ENCODE measurements at regions not wholly inside any gene's neighbourhood (a gene's known extent, or its start where the extent isn't known, plus 50 kb on each side); places are given as distances from the start of the nearest gene placed in this dataset.

DNA sequence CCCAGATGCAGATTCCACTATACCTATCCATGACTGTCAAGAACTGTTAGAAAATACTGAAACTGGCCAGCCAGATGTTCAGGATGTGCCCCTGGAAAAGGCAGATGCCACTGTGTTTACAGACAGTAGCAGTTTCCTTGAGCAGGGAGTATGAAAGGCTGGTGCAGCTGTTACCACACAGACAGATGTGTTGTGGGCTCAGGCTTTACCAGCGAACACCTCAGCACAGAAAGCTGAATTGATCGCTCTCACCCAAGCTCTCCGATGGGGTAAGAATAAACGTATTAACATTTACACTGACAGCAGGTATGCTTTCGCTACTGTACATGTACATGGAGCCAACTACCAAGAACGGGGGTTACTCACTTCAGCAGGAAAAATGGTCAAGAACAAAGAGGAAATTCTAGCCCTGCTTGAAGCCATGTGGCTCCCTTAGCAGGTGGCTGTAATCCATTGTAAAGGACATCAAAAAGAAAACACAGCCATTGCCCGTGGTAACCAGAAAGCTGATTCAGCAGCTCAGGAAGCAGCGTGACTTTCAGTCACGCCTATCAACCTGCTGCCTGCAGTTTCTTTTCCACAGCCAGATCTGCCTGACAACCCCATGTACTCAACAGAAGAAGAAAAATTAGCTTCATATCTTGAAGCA lies 459.7 kb upstream of the HTR1E start:
- Histone ChIP-seq H3T11ph (ENCODE audit: low read length) (no peak overlapping the region), H4K5ac (ENCODE audit: insufficient read length, low read depth, low read length) (no peak overlapping the region), H3K79me1 (ENCODE audit: insufficient read depth, low read depth, low read length, poor library complexity, severe bottlenecking) (no peaks in the 10 kb centered on the region), H2AK5ac (ENCODE audit: insufficient read length, low read length) (no peak overlapping the region), H2BK5ac (ENCODE audit: insufficient read length, low read length) (no peak overlapping the region), H2BK15ac (ENCODE audit: low read depth, low read length) (no peak overlapping the region), H4K91ac (ENCODE audit: insufficient read length, low read depth, low read length) (no peak overlapping the region), H3K4ac (ENCODE audit: low read depth, low read length) (no peak overlapping the region), H3K4me1 (ENCODE audit: insufficient read depth, low read length) (no peaks in the 10 kb centered on the region), H4K20me1 (ENCODE audit: control insufficient read depth, insufficient read depth, insufficient read length) (no peaks in the 10 kb centered on the region), H2AFZ (ENCODE audit: low read length) (no peak overlapping the region), H2BK20ac (ENCODE audit: low read depth, low read length, poor library complexity, severe bottlenecking) (no peak overlapping the region), H4K8ac (replicated peaks; ENCODE audit: insufficient read length, low read depth, low read length) (no peak overlapping the region), H3K56ac (ENCODE audit: insufficient read length, low read depth, low read length) (no peak overlapping the region), H3K23me2 (ENCODE audit: insufficient read length, low read depth, low read length, poor library complexity, severe bottlenecking) (no peaks in the 10 kb centered on the region), H3K23ac (ENCODE audit: insufficient read length, low read depth, low read length) (no peak overlapping the region), H3K4me2 (ENCODE audit: insufficient read depth, insufficient read length, low read length) (no peak overlapping the region), H3K9me3 (ENCODE audit: control insufficient read depth, low read depth, low read length) (no peaks in the 10 kb centered on the region), H3K14ac (ENCODE audit: insufficient read depth, low read length) (peak overlapping the region; percentile 78; the same call in 1 of the 2 replicates), H3K27ac (ENCODE audit: insufficient read length, low read depth, low read length) (no peak overlapping the region), H2BK120ac (ENCODE audit: low read depth, low read length, poor library complexity, severe bottlenecking) (no peak overlapping the region), H2BK12ac (ENCODE audit: insufficient read length, low read depth, low read length) (no peak overlapping the region), H3K27me3 (ENCODE audit: insufficient read depth, low read length) (no peaks in the 10 kb centered on the region), H3K9ac (ENCODE audit: extremely low read depth, insufficient read length, low read length) (no peak overlapping the region), H3K18ac (ENCODE audit: insufficient read length, low read depth, low read length) (peak overlapping the region; percentile 47), H3K79me2 (ENCODE audit: insufficient read depth, low read length) (no peaks in the 10 kb centered on the region)
- Mint-ChIP-seq H3K27ac (peak overlapping the region in 2 of 3 experiments; percentile 72 to 73; a peak in 3 of 7 replicates), H3K36me3 (ENCODE audit: insufficient read depth in 1 of 3, low read depth in 3 of 3) (no peaks in the 10 kb centered on the region; a peak in 1 of 7 replicates), H3K4me1 (peaks cover 11 to 13% of the 10 kb centered on the region in 2 experiments), H3K27me3 (ENCODE audit: low read depth) (no peaks in the 10 kb centered on the region; the same call in 1 of the 2 replicates), H3K4me3 (no peak overlapping the region), H3K9me3 (peaks cover 0 to 3% of the 10 kb centered on the region in 2 experiments; a peak in 1 of 5 replicates)
- peak; percentile 37 for DNase-seq
- TF ChIP-seq CTCF (conservative IDR thresholded peaks at IDR 0.05), result no peak
- no CpG with 5 or more reads among the region's 9 CpGs for WGBS (ENCODE audit: extremely low coverage, insufficient read length, low lambda C conversion rate)
